ENCODE measurements at regions not wholly inside any gene's neighbourhood (a gene's known extent, or its start where the extent isn't known, plus 50 kb on each side); places are given as distances from the start of the nearest gene placed in this dataset.
"Not testable (repeated sequence)": the region's sequence is repeated elsewhere in the genome, so short reads cannot be mapped to it uniquely, and the experiment has no call there.

DNA sequence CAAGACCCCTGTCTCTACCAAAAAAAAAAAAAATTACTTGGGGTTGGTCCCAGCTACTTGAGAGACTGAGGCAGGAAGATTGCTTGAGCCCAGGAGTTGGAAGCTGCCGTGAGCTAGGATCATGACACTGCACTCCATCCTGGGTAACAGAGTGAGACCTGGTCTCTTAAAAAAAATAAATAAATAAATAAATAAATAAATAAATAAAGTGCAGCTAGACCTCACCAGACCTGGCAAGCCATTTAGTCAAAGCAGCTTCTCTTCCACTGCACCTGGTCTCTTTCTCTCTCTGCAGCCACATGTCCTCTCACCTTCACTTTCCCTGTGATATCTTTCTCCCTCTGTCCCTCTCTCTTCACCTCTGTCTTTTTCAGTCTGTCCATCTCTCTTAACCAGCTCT is 75.2 kb upstream of the CHCHD3 start:
- TF ChIP-seq, protein P1, sequence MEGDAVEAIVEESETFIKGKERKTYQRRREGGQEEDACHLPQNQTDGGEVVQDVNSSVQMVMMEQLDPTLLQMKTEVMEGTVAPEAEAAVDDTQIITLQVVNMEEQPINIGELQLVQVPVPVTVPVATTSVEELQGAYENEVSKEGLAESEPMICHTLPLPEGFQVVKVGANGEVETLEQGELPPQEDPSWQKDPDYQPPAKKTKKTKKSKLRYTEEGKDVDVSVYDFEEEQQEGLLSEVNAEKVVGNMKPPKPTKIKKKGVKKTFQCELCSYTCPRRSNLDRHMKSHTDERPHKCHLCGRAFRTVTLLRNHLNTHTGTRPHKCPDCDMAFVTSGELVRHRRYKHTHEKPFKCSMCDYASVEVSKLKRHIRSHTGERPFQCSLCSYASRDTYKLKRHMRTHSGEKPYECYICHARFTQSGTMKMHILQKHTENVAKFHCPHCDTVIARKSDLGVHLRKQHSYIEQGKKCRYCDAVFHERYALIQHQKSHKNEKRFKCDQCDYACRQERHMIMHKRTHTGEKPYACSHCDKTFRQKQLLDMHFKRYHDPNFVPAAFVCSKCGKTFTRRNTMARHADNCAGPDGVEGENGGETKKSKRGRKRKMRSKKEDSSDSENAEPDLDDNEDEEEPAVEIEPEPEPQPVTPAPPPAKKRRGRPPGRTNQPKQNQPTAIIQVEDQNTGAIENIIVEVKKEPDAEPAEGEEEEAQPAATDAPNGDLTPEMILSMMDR (IDR thresholded peaks at IDR 0.05; ENCODE audit: insufficient read depth, low read depth, low read length): no peak
- Histone ChIP-seq H3K36me3 (ENCODE audit: control insufficient read depth, insufficient read depth, low read length) (no peaks in the 10 kb centered on the region), H3K27me3 (ENCODE audit: control insufficient read depth, insufficient read depth, low read length) (no peaks in the 10 kb centered on the region), H3K4me3 (ENCODE audit: low read depth, low read length) (no peak overlapping the region)
- DNase-seq (ENCODE audit: low read depth): no peak
- ChIA-PET POLR2A (no interaction called here), CTCF (no interaction called here)

DNA sequence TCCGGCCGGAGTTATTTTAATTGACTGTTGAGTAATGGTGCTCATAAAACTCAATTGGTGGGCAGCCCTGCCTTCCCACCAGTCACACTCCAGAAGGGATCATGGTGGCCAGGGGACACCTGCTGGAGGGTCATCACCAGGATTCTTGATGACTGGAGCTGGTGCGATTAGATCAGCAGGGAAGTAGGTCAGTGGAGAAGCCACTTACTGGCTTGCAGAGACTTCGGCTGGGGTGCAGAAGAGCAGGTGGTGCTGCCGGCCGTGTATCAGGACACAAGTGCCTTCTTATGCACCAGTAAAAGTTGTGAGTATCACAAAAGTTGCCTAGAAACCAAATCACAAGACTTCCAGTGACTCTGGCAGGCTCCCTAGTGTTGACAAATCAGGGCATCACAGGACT is 82.6 kb upstream of the CHCHD3 start:
- CTCF ChIA-PET: interaction anchor here (0.5 kb wide), 1 partner anchor 821 kb away, joined by 3 read pairs; no protein-coding TSS in a partner anchor
- no peaks in the 10 kb centered on the region for H3K36me3 ChIP-seq (ENCODE audit: control insufficient read depth, insufficient read depth, low read length)
- H3K4me3 ChIP-seq (ENCODE audit: low read depth, low read length): no peak overlapping the region
- POLR2A ChIA-PET: no interaction called here
- H3K27me3 ChIP-seq (ENCODE audit: control insufficient read depth, insufficient read depth, low read length): no peaks in the 10 kb centered on the region
- TF ChIP-seq, protein P1 (IDR thresholded peaks at IDR 0.05; ENCODE audit: insufficient read depth, low read depth, low read length): no peak
- no peak for DNase-seq (ENCODE audit: low read depth)

DNA sequence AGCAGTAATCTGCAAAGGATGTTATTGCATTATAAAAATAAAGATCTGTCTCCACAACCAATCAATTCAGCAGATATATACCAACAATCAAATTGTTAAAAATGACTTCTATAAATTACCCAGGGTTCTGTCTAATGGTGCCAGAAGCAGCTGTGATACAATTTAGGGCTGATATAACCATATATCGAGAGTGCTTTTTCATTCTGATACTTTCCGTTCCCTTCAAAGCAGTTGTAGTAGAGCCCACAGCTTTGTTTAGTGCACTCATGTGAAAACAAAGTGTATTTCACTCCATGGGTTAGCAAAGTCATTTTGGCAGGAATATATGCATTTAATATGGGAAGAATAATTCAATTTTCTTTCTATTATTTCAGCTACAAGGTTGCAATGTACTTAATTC is 83.1 kb upstream of the CHCHD3 start:
- Histone ChIP-seq H3K27me3 (ENCODE audit: control insufficient read depth, insufficient read depth, low read length) (no peaks in the 10 kb centered on the region), H3K4me3 (ENCODE audit: low read depth, low read length) (no peak overlapping the region), H3K36me3 (ENCODE audit: control insufficient read depth, insufficient read depth, low read length) (no peaks in the 10 kb centered on the region)
- TF ChIP-seq, protein P1 (IDR thresholded peaks at IDR 0.05; ENCODE audit: insufficient read depth, low read depth, low read length): no peak
- DNase-seq (ENCODE audit: low read depth): no peak
- ChIA-PET CTCF (interaction anchor here (0.5 kb wide), 1 partner anchor 821 kb away, joined by 3 read pairs; no protein-coding TSS in a partner anchor), POLR2A (no interaction called here)

DNA sequence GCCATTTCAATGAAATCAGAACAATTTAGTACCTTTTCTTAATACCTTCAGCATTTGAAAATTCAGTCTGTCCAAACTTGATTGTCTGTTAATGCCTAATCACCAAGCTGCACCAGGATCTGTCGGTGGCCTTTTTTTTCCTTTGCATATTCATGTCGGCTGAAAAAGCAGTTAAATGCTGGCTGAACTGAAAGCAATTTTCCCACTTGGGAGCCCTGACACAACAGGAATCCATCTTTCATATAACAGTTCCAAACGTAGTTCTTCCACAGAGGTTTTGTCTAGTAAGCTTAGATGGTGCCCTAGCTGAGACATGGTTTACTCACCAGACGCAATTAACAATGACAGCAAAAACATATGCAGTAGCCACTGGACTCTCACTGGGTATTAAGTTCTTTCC is 83.6 kb upstream of the CHCHD3 start:
- ChIA-PET CTCF (no interaction called here), POLR2A (interaction anchor here (0.6 kb wide), 1 partner anchor 601 kb away, joined by 3 read pairs; no protein-coding TSS in a partner anchor)
- no peak for DNase-seq (ENCODE audit: low read depth)
- TF ChIP-seq, protein P1 (IDR thresholded peaks at IDR 0.05; ENCODE audit: insufficient read depth, low read depth, low read length): no peak
- no peak overlapping the region for H3K4me3 ChIP-seq (ENCODE audit: low read depth, low read length)
- H3K36me3 ChIP-seq (ENCODE audit: control insufficient read depth, insufficient read depth, low read length): no peaks in the 10 kb centered on the region
- no peaks in the 10 kb centered on the region for H3K27me3 ChIP-seq (ENCODE audit: control insufficient read depth, insufficient read depth, low read length)

DNA sequence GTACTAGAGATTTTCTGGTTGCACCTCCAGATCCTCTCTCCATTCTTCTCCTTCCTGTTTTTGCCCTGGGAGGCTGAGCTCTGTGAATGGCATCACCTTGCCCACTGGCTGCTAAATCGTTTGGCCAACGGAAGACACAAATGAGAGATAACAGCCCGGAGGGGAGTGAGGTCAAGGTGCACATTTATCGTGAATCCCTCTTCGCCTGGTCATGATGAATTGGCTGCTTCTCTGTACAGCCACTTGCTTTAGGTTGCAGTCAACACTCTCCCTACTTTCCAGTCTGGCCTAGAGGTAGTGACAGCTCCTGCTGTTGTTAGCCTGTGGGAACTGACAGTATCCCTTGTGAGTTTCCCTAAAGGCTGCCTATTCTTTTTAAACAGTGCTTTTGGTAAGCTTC is 85.4 kb upstream of the CHCHD3 start:
- ChIA-PET CTCF (no interaction called here), POLR2A (no interaction called here)
- Histone ChIP-seq H3K27me3 (ENCODE audit: control insufficient read depth, insufficient read depth, low read length) (no peaks in the 10 kb centered on the region; the same call in 1 of the 2 replicates), H3K4me3 (ENCODE audit: low read depth, low read length) (no peak overlapping the region), H3K36me3 (ENCODE audit: control insufficient read depth, insufficient read depth, low read length) (no peaks in the 10 kb centered on the region)
- no peak for DNase-seq (ENCODE audit: low read depth)
- TF ChIP-seq, protein P1 (IDR thresholded peaks at IDR 0.05; ENCODE audit: insufficient read depth, low read depth, low read length): no peak

DNA sequence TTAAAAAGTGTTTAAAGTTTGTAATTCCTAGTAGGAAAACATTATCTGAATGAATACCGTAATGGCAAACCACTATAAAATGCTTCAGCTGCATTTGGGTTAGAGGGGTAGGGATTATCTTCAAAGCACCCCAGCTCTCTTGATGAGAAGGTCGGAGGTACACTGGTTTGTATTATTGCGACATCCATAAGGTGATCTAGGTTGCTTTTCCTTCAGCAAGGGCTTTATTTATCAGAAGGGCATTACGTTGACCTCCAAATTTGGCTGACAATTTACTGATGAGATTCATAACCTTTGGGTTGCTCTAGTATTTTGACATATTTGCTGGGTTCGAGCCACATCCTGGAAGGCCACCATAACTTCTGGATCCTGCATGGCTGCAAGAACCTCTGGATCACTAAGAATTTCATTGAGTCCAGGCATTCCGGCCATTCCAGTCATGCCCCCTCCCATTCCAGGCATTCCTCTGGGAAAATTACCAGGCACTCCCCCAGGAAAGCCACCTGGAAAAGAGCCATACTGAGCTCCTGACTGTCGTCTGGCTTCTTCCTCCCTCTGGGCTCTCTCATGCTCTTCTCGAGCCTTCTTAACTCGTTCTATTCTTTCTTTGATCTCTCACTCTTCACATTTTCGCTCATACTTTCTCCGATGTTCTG is 83.6 kb upstream of the EXOC4 start:
- DNase-seq (ENCODE audit: low read depth); H3K36me3 ChIP-seq (ENCODE audit: control insufficient read depth, insufficient read depth, low read length); POLR2A ChIA-PET; CTCF ChIA-PET; H3K4me3 ChIP-seq (ENCODE audit: low read depth, low read length); H3K27me3 ChIP-seq (ENCODE audit: control insufficient read depth, insufficient read depth, low read length): not testable (repeated sequence)

DNA sequence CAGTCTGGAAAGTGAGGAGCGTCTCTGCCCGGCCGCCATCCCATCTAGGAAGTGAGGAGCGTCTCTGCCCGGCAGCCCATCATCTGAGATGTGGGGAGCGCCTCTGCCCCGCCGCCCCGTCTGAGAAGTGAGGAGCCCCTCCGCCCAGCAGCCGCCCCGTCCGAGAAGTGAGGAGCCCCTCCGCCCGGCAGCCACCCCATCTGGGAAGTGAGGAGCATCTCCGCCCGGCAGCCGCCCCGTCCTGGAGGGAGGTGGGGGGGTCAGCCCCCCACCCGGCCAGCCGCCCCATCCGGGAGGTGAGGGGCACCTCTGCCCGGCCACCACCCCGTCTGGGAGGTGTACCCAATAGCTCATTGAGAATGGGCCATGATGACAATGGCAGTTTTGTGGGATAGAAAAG is 75.4 kb upstream of the EXOC4 start:
- POLR2A ChIA-PET; DNase-seq (ENCODE audit: low read depth); H3K36me3 ChIP-seq (ENCODE audit: control insufficient read depth, insufficient read depth, low read length); CTCF ChIA-PET; H3K4me3 ChIP-seq (ENCODE audit: low read depth, low read length); H3K27me3 ChIP-seq (ENCODE audit: control insufficient read depth, insufficient read depth, low read length): not testable (repeated sequence)

Measured in BJ (cell line).